ENCODE measurements at regions not wholly inside any gene's neighbourhood (a gene's known extent, or its start where the extent isn't known, plus 50 kb on each side); places are given as distances from the start of the nearest gene placed in this dataset.

DNA sequence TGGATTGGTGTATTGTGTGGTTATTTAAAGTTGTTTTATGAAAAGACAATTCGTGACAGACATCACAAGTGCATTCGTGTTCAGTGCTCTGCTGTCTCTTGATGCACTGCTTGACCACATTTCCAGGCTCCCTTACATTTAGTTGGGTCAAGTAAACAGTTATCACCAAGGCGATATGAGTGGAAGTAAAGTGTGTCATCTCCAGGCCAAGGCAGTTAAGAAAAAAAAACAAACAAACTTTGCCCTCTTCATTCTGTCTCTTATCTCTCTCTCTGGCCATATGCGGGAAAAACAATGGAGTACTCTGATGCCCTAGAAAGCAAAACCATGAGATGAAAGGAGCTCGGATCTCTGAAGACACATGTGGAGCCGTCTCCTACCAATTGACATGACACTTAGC is 131.1 kb downstream of the DSEL start:
- TF ChIP-seq, protein P1, sequence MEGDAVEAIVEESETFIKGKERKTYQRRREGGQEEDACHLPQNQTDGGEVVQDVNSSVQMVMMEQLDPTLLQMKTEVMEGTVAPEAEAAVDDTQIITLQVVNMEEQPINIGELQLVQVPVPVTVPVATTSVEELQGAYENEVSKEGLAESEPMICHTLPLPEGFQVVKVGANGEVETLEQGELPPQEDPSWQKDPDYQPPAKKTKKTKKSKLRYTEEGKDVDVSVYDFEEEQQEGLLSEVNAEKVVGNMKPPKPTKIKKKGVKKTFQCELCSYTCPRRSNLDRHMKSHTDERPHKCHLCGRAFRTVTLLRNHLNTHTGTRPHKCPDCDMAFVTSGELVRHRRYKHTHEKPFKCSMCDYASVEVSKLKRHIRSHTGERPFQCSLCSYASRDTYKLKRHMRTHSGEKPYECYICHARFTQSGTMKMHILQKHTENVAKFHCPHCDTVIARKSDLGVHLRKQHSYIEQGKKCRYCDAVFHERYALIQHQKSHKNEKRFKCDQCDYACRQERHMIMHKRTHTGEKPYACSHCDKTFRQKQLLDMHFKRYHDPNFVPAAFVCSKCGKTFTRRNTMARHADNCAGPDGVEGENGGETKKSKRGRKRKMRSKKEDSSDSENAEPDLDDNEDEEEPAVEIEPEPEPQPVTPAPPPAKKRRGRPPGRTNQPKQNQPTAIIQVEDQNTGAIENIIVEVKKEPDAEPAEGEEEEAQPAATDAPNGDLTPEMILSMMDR (IDR thresholded peaks at IDR 0.05), result no peak
- no peak for TF ChIP-seq POLR2A (IDR thresholded peaks at IDR 0.05)

Measured in lower leg skin (tissue), 3 donors.